Gastroesophageal sphincter (tissue), 3 donors: ENCODE measurements at regions not wholly inside any gene's neighbourhood (a gene's known extent, or its start where the extent isn't known, plus 50 kb on each side); places are given as distances from the start of the nearest gene placed in this dataset.

Experiments used
- CTCF ChIP-seq, 4 experiments: fragments of 200-600 bp in 2 of 4; fragments of 450-650 bp in 2 of 4; sonication (generic) in 1 of 4; IDR thresholded peaks; one replicate each; pipeline ENCODE4 v1.5.1; 2017 to 2019; ENCODE audit warnings: antibody characterized with exemption in 4 of 4, mild to moderate bottlenecking in 2 of 4, moderate library complexity in 2 of 4
- POLR2A ChIP-seq, 2 donors: fragments of 450-650 bp; IDR thresholded peaks; one replicate each; pipeline ENCODE4 v1.6.1; 2017; ENCODE audit warnings: antibody characterized with exemption in 2 of 2, mild to moderate bottlenecking in 2 of 2, moderate library complexity in 1 of 2
- POLR2AphosphoS5 ChIP-seq: sonication (generic); formaldehyde crosslinking; IDR thresholded peaks from one replicate; pipeline ENCODE4 v1.6.1; 2017; ENCODE audit warnings: antibody characterized with exemption

GRCh38 chr10:61052469-61053205, 108.7 kb upstream of the RHOBTB1 start:
- TF ChIP-seq CTCF (IDR thresholded peaks at IDR 0.05) (no peak), POLR2A (IDR thresholded peaks at IDR 0.05) (no peak), POLR2AphosphoS5 (no peak)
